ENCODE measurements at regions not wholly inside any gene's neighbourhood (a gene's known extent, or its start where the extent isn't known, plus 50 kb on each side); places are given as distances from the start of the nearest gene placed in this dataset.

- Histone ChIP-seq H3K27ac (ENCODE audit: low read depth in 1 of 2, low read length in 2 of 2) (no peak overlapping the region), H3K4me1 (ENCODE audit: control insufficient read depth in 1 of 2, insufficient read depth in 2 of 2, low read length in 2 of 2) (no peaks in the 10 kb centered on the region), H3K4me3 (replicated peaks in 1 of 3; ENCODE audit: low read depth in 2 of 3, low read length in 3 of 3) (no peak overlapping the region), H3K4me2 (replicated peaks; ENCODE audit: extremely low read depth, low read length, poor library complexity, severe bottlenecking) (no peak overlapping the region), H3K36me3 (replicated peaks in 1 of 2; ENCODE audit: control insufficient read depth in 1 of 2, insufficient read depth in 2 of 2, low read length in 2 of 2) (no peaks in the 10 kb centered on the region), H3K27me3 (ENCODE audit: control insufficient read depth in 2 of 2, insufficient read depth in 2 of 2, low read length in 2 of 2) (no peaks in the 10 kb centered on the region), H3K9ac (ENCODE audit: insufficient read depth, low read length, poor library complexity, severe bottlenecking) (no peak overlapping the region), H4K20me1 (ENCODE audit: insufficient read depth, low read length) (no peaks in the 10 kb centered on the region), H3K79me2 (ENCODE audit: insufficient read depth, low read length) (no peaks in the 10 kb centered on the region), H2AFZ (ENCODE audit: insufficient read depth, low read depth, low read length, poor library complexity, severe bottlenecking) (no peak overlapping the region), H3K9me3 (replicated peaks in 1 of 2; ENCODE audit: control insufficient read depth in 1 of 2, insufficient read depth in 1 of 2, low read length in 2 of 2) (no peaks in the 10 kb centered on the region)
- WGBS (ENCODE audit: insufficient coverage): 92% methylated on average over 7 of the region's 8 CpGs
- Mint-ChIP-seq H3K36me3 (no peaks in the 10 kb centered on the region), H3K9me3 (no peaks in the 10 kb centered on the region), H3K4me3 (no peak overlapping the region), H3K4me1 (no peaks in the 10 kb centered on the region), H3K27me3 (ENCODE audit: low read depth in 3 of 3) (peaks cover 2% of the 10 kb centered on the region in 3 donors), H3K27ac (no peak overlapping the region)
- TF ChIP-seq CTCF (IDR thresholded peaks at IDR 0.05): no peak
- intact Hi-C loops (cut with micrococcal nuclease): no loop called here
- DNase-seq: no peak
These were observed 101.8 kb upstream of the SULF2 start for GRCh38 chr20:47887064-47887463.

- intact Hi-C loops (cut with micrococcal nuclease): no loop called here
- H3K36me3 ChIP-seq (replicated peaks in 1 of 2; ENCODE audit: control insufficient read depth in 1 of 2, insufficient read depth in 2 of 2, low read length in 2 of 2): no peaks in the 10 kb centered on the region
- 95% methylated on average over 16 of the region's 18 CpGs for WGBS (ENCODE audit: insufficient coverage)
- H3K36me3 Mint-ChIP-seq: no peaks in the 10 kb centered on the region
- no peaks in the 10 kb centered on the region for H3K9me3 ChIP-seq (replicated peaks in 1 of 2; ENCODE audit: control insufficient read depth in 1 of 2, insufficient read depth in 1 of 2, low read length in 2 of 2)
- H3K9ac ChIP-seq (ENCODE audit: insufficient read depth, low read length, poor library complexity, severe bottlenecking): no peak overlapping the region
- no peak overlapping the region for H3K4me3 Mint-ChIP-seq
- no peak overlapping the region for H3K27ac Mint-ChIP-seq
- H3K4me1 Mint-ChIP-seq: no peaks in the 10 kb centered on the region
- H3K27me3 ChIP-seq (ENCODE audit: control insufficient read depth in 2 of 2, insufficient read depth in 2 of 2, low read length in 2 of 2): no peaks in the 10 kb centered on the region
- no peak for TF ChIP-seq CTCF (IDR thresholded peaks at IDR 0.05)
- H3K9me3 Mint-ChIP-seq: no peaks in the 10 kb centered on the region
- peaks cover 2% of the 10 kb centered on the region in 3 donors for H3K27me3 Mint-ChIP-seq (ENCODE audit: low read depth in 3 of 3)
- no peak overlapping the region for H2AFZ ChIP-seq (ENCODE audit: insufficient read depth, low read depth, low read length, poor library complexity, severe bottlenecking)
- no peak for DNase-seq
- H4K20me1 ChIP-seq (ENCODE audit: insufficient read depth, low read length): no peaks in the 10 kb centered on the region
- H3K4me1 ChIP-seq (ENCODE audit: control insufficient read depth in 1 of 2, insufficient read depth in 2 of 2, low read length in 2 of 2): no peaks in the 10 kb centered on the region
- no peak overlapping the region for H3K4me3 ChIP-seq (replicated peaks in 1 of 3; ENCODE audit: low read depth in 2 of 3, low read length in 3 of 3)
- no peaks in the 10 kb centered on the region for H3K79me2 ChIP-seq (ENCODE audit: insufficient read depth, low read length)
- no peak overlapping the region for H3K27ac ChIP-seq (ENCODE audit: low read depth in 1 of 2, low read length in 2 of 2)
- no peak overlapping the region for H3K4me2 ChIP-seq (replicated peaks; ENCODE audit: extremely low read depth, low read length, poor library complexity, severe bottlenecking)
These were observed 101.3 kb upstream of the SULF2 start for GRCh38 chr20:47886454-47887041.

Data from CD14-positive monocyte (primary cell).